HG03066 (cell line): ENCODE measurements at regions not wholly inside any gene's neighbourhood (a gene's known extent, or its start where the extent isn't known, plus 50 kb on each side); places are given as distances from the start of the nearest gene placed in this dataset.
"Not testable (repeated sequence)": the region's sequence is repeated elsewhere in the genome, so short reads cannot be mapped to it uniquely, and the experiment has no call there.

ENCODE experiments used
- ATAC-seq: cut with Tn5 transposase; IDR thresholded peaks from one replicate; pipeline ENCODE4 v1.9.1; 2021; ENCODE audit warnings: low read depth; ENCODE audit not compliant: unreplicated experiment

GRCh38 chr5:21391506-21391905 lies 1403.5 kb upstream of the CDH18 start:
- ATAC-seq = no peak

DNA sequence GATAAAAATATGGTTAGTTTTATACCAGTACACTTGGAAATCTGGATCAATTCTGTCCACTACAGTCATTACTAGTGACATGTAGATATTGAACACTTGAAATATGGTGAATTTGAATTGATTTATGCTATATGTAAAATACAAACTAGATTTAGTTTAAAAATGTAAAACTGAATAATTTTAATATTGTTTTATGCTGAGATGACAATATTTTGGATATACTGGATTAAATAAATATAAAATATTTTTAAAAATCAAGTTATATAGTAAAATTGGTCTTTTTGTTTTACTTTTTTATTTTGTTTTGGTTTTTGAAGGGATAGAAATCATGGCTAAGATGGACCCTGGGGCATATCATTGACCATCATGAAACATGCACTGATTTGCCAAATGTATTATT lies 1372.8 kb upstream of the CDH18 start:
- not testable (repeated sequence) for ATAC-seq

GRCh38 chr5:21341948-21342261 lies 1353.9 kb upstream of the CDH18 start:
- ATAC-seq = not testable (repeated sequence)

GRCh38 chr5:21341203-21341947 lies 1353.4 kb upstream of the CDH18 start:
- ATAC-seq = not testable (repeated sequence)

- not testable (repeated sequence) for ATAC-seq
Measured at GRCh38 chr5:21340233-21340632, 1352.2 kb upstream of the CDH18 start.

GRCh38 chr5:21336478-21336877 lies 1348.5 kb upstream of the CDH18 start:
- not testable (repeated sequence) for ATAC-seq

DNA sequence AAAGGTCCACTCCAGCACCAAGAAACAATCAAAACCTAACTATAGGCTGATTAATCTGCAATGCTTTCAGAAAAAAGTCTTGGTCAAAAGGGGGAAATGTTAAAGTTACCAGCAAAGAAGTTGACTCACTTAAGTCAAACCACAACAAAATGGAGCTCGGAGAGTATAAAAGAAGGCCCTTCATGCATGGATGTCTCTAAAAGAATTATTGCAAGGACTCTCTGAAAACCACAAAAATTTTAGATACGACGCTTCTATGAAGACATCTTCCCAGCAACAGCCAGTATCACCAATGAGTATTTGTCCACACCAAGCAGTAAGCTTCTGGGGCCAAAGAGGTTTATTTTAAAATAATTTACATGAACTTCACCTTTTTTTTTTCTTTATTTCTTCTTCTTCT lies 1327.4 kb upstream of the CDH18 start:
- not testable (repeated sequence) for ATAC-seq

DNA sequence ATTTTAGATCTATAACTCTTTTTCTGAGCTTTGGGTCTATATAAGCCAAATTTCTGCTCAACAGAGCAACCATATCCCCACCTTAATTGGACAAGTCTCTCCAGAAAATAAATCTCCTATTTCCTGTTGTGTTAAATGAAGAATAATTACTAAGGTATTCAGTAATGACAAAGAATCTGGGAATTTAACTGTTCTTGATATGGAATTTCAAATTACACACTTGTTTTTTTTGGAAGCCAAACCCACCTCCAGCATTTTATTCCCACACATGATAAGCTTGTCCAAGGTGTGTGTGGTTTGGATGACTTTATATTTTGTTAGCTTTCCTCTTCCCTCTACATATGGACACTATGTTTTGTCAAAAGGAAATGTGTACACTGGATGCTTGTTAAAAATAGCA lies 1313.2 kb upstream of the CDH18 start:
- ATAC-seq = not testable (repeated sequence)

DNA sequence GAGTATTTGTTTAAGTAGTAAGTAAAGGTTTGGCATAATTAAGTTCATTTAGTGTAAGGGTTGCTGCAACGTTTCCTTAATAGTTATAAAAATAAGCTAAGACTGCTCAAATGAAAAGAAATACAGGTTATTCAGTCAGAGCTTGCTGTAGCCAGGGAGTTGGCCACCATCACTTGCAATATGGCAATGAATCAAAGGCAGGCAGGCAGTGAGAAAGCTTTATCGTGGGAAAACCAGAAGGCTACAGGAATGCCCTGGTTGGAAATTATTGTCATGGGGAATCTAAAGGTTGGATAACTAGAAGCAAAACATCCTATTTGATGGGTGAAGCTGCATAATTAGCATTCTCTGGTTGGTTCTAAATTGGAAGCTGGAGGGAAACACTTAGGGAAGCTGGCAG lies 1286.4 kb upstream of the CDH18 start:
- not testable (repeated sequence) for ATAC-seq

DNA sequence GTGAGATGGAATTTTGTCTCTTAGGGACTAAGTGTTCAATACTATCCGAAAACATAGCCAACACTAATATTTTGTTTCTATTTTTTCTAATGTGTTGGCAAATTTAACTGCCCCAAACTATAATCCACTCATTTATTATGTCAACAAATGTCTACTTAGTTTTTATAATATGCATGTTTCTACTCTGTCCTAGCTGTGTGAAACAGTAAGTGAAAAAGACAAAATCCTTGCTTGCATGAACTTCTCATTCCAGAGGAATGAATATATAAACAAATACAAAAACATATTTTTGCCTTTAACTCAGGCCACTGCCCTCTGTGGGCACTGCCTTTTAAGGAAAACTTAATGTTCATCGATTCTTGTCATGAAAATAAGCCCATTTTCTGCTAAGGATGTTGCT lies 1275.4 kb upstream of the CDH18 start:
- ATAC-seq = no peak

DNA sequence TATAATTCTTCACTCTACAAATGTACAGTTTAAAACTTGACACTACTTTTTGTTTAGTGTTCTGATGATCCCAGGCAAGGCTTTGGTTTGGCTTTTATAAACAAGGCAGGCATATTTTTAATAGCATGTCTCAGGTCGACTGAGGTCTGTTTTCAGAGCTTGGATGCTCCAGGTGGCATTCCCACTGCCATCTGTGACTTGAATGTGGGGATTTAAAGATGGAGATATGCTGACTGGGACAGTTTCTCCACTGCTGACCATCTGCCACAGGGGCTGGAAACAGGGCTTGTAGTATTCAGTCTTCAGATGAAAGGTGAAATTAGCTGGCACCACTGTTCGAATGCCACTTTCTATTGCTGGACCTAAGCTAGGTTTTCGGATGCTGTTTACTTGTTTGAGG lies 1266.2 kb upstream of the CDH18 start:
- no peak for ATAC-seq

DNA sequence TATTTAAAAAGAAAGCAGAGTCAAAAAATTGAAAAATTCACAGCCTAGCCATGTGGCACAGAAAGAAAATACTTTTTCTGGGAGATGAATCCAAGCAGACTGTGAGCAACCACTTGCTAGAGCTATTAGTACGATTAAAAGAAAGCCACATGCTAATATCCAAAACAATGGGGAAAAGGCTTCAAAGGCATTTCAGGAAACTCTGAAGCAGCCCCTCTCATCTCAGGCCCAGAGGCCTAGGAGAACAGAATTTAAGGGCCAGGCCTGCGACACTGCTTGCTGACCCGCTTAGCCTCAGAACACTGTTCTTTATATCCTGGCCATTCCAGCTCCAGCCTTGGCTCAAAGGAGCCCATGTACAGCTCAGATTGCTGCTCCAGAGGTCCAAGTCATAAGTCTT lies 1257.0 kb upstream of the CDH18 start:
- ATAC-seq = no peak

DNA sequence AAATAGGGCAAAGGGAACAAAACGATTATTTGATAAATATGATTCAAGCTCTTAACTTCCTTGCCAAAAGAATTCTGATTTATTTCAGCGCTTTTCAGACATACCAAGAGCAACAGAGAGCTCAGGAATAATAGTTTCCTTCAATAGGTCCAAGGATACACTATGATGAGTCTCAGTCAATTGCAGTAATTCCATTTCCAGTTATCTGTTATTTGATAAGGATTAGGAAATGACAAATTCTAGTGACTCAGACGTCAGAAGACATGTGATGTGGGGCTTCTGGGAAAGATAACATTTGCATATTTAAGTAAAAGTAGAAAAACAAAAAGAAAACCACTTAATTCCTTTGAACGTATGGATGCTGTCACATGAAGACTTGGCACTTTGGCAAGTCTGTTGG lies 1250.8 kb upstream of the CDH18 start:
- ATAC-seq = no peak

- ATAC-seq = no peak
Measured at GRCh38 chr5:21237461-21237860, 1249.5 kb upstream of the CDH18 start.

- ATAC-seq = no peak
Measured at GRCh38 chr5:21236971-21237427, 1249.0 kb upstream of the CDH18 start.

DNA sequence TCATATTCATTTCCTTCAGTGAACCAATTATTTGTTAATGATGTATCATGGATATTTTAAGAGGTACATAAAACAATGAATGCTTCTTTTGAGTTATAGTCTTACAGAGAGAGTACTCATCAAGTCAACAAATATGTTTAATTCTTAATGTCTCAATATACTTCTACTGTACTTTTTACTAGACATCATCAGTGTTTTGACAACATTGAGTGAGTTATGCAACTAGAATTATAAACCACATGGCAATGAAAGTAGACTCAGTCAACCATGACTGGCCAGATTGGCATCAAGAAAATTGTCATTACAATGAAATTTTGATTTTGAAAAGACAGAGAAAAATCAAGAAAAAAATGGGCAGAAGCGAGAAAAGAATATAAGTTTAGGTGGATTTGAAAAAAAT lies 1248.1 kb upstream of the CDH18 start:
- ATAC-seq = no peak

DNA sequence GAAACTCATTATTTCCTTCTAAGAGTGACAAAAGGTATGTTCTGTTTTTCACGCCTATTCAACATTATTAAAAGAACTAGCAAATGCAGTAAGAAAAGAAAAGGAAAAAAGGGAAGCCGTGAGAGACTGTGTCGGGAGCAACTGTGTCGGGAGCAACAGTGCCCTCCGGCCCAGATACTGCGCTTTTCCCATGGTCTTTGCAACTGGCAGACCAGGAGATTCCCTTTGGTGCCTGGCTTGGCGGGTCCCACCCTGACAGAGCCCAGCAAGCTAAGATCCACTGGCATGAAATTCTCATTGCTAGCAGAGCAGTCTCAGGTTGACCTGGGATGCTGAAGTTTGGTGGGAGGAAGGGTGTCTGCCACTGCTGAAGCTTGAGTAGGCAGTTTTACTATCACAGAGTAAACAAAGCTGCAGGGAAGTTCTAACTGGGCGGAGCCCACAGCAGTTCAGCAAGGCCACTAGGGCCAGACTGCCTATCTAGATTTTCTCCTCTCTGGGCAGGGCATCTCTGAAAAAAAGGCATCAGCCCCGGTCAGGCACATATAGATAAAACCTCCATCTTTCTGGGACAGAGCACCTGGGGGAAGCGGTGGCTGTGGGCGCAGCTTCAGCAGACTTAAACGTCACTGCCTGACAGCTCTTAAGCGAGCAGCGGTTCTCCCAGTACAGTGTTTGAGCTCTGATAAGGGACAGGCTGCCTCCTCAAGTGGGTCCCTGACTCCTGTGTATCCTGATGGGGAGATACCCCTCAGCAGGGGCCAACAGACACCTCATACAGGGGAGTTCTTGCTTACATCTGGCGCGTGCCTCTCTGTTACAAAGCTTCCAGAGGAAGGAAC lies 1237.4 kb upstream of the CDH18 start:
- no peak for ATAC-seq

DNA sequence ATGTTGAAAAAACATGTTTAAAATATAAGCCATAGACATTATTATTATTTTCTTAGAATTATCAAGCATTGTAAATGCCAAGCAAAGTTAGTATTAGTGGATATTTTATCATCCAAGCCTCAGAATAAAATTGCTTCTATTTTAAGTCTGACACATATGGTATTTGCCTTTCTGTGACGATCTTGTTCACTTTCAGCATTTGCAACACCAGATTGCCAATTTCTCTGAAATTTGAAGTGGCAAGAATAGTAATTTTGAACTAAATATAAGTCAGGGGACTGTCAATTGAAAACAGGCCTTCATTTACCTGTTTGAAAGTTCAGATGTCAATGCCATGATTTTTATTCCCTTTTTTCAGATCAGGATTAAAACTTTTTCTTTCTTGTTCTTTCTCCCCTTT lies 1233.6 kb upstream of the CDH18 start:
- no peak for ATAC-seq

GRCh38 chr5:21219966-21220365 lies 1232.0 kb upstream of the CDH18 start:
- no peak for ATAC-seq

GRCh38 chr5:21219251-21219650 lies 1231.3 kb upstream of the CDH18 start:
- ATAC-seq = no peak

DNA sequence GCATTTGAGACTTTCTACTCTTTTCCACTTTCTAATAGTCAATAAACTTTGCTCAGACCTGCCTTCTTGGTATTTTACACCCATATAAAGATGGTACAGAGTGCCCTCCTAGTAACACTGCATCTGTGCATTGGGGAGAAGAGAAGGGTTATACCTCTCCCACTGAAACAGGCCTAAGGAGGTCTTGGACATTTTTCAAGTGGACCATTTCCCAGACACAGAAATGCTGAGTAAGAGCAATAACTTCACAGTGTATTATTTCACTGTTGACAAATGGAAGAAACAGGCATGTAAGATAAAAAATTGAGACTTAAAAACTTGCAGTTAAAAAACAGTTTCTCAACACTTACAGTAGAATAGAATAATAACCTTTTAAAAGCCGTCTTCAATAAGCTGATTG lies 1224.0 kb upstream of the CDH18 start:
- no peak for ATAC-seq

- ATAC-seq = no peak
Measured at GRCh38 chr5:21209409-21209808, 1221.4 kb upstream of the CDH18 start.
